ENCODE measurements at regions not wholly inside any gene's neighbourhood (a gene's known extent, or its start where the extent isn't known, plus 50 kb on each side); places are given as distances from the start of the nearest gene placed in this dataset.

DNA sequence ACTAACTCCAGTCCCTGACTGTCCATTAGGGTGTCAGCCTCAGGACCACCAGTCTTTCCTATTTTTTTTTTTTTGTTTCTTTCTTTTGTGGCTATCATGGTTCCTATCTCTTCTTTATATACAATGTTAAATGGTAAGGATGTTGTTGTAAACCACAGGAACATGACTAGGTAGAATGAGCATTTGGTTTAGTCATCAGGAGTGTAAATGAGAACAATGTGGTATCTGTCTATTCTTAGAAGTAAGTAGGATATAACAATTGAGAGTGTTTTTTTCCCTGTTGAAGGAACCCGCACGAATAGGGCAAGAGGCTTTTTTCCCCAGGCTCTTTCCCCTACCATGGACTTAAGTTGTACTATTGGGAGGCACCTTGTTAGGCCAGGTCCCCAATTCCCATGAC, 880.3 kb upstream of the GBE1 start:
- TF ChIP-seq, protein P1, sequence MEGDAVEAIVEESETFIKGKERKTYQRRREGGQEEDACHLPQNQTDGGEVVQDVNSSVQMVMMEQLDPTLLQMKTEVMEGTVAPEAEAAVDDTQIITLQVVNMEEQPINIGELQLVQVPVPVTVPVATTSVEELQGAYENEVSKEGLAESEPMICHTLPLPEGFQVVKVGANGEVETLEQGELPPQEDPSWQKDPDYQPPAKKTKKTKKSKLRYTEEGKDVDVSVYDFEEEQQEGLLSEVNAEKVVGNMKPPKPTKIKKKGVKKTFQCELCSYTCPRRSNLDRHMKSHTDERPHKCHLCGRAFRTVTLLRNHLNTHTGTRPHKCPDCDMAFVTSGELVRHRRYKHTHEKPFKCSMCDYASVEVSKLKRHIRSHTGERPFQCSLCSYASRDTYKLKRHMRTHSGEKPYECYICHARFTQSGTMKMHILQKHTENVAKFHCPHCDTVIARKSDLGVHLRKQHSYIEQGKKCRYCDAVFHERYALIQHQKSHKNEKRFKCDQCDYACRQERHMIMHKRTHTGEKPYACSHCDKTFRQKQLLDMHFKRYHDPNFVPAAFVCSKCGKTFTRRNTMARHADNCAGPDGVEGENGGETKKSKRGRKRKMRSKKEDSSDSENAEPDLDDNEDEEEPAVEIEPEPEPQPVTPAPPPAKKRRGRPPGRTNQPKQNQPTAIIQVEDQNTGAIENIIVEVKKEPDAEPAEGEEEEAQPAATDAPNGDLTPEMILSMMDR (IDR thresholded peaks at IDR 0.05; ENCODE audit: low read length) = no peak
- TF ChIP-seq EZH2 (optimal IDR thresholded peaks at IDR 0.05; ENCODE audit: low read depth, low read length) = no peak

Measured in MM.1S (cell line).